LNCAP (cell line): ENCODE measurements at regions not wholly inside any gene's neighbourhood (a gene's known extent, or its start where the extent isn't known, plus 50 kb on each side); places are given as distances from the start of the nearest gene placed in this dataset.

Experiments
- TF ChIP-seq, protein P1 (sequence below): fragments of 450-650 bp; IDR thresholded peaks from 2 replicates; pipeline ENCODE4 v1.5.1; 2017; ENCODE audit warnings: mild to moderate bottlenecking

DNA sequence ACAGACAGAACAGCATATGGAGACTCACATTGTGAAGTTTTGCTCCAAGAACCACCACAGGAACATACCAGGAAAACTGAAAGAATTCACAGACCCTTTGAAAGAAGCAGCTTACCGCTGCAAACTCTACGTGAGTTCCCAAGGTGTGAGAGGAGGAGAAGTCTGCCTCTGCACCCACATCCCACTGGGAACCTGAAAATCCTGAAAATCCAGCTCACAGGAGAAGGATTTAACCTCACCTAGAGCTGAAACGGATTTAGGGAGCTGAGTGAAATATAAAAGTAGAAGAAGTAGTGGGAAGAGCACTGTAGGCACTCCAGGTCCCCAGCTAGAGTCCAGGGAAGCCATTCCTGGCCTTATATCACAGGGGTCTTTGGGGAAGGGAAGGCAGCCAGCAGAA is 80.0 kb downstream of the FHIP1A start:
- TF ChIP-seq, protein P1, sequence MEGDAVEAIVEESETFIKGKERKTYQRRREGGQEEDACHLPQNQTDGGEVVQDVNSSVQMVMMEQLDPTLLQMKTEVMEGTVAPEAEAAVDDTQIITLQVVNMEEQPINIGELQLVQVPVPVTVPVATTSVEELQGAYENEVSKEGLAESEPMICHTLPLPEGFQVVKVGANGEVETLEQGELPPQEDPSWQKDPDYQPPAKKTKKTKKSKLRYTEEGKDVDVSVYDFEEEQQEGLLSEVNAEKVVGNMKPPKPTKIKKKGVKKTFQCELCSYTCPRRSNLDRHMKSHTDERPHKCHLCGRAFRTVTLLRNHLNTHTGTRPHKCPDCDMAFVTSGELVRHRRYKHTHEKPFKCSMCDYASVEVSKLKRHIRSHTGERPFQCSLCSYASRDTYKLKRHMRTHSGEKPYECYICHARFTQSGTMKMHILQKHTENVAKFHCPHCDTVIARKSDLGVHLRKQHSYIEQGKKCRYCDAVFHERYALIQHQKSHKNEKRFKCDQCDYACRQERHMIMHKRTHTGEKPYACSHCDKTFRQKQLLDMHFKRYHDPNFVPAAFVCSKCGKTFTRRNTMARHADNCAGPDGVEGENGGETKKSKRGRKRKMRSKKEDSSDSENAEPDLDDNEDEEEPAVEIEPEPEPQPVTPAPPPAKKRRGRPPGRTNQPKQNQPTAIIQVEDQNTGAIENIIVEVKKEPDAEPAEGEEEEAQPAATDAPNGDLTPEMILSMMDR = no peak

DNA sequence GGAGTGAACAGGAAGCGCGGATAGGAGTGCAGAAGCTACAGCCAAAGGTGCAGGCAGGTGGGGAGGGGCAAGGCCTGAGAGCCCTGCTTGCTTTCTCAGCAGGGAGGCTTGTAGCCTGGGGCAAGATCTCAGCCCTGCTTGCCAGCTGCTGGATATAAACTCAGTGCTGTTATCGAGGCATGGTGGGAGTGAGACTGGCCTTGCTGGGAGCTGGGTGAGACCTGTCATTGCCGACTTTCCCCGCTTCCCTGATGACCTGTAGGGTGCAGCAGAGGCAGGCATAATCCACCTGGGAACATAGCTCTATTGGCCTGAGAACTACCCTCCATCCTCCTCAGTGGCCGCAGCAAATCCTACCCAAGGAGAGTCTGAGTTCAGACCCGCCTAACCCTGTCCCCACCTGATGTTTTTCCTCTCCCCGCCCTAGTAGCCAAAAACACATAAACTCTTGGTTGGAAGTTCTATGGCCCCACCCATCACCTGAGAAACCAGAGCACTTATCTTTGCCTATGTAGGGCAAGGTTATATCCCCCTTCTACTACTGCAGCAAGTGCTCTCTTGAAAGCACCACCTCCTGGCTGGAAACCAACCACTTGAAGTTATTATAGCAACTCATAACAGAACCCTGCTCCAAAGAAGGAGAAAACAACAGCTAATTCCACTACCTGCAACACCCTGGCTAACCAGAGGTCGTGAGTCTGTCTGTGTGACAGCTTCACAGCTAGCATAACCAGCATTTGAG is 80.7 kb downstream of the FHIP1A start:
- TF ChIP-seq, protein P1 = peak; percentile 47; the same call in 1 of the 2 replicates

DNA sequence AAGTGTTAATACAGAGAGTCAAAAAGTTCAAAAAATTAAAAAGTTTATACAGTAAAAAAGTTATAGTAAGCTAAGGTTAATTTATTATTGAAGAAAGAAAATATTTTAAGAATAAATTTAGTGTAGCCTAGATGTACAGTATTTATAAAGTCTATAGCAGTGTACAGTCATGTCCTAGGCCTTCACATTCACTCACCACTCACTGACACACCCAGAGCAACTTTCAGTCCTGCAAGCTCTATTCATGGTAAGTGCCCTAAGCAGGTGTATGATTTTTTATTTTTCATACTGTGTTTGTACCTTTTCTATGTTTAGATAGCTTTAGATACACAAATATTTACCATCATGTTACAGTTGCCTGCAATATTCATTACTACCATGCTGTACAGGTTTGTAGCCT is 108.9 kb downstream of the FHIP1A start:
- TF ChIP-seq, protein P1 = no peak

DNA sequence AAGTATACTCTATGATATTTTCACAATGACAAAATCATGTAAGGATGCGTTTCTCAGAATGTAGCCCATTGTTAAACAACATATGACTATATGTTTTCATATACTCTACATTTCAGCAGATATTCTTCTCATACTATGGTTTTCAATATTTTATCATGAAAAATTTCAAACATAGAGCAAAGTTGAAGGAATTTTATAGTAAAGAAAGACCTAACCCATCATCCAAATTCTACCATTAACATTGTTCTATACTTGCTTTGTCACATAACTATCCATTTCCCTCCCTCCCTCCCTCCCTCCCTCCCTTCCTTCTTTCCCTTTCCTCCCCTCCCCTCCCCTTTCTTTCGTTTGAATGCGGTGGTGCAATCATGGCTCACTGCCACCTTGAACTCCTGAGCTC is 109.4 kb downstream of the FHIP1A start:
- TF ChIP-seq, protein P1 = no peak

DNA sequence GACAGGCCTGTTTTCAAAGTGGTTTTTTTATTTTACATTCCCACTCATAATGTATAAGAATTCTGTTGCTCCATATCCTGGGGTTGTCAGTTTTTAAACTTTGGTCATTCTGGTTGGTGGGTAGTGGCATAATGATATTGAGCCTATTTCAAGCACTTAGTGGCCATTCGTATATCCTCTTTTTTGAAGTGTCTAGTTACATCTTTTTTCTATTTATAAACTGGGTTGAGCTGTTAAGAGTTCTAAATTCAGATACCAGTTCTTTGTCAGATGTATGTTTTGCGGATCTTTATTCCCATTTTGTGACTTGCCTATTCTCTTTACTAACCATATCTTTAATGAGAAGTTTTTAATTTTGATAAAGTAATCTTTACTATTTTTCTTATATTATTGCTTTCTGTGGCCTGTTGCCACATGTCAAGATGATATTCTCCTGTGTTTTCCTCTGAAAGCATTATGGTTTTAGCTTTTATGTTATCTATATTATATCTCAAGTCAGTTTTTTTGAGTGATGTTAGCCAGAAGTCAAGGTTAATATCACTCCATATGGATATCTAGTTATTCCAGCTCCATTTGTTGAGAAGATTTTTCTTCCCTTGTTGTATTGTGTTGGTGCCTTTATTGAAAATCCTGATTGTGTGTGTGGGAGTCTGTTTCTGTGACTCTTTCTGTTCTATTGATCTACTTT is 110.9 kb downstream of the FHIP1A start:
- TF ChIP-seq, protein P1 = no peak

DNA sequence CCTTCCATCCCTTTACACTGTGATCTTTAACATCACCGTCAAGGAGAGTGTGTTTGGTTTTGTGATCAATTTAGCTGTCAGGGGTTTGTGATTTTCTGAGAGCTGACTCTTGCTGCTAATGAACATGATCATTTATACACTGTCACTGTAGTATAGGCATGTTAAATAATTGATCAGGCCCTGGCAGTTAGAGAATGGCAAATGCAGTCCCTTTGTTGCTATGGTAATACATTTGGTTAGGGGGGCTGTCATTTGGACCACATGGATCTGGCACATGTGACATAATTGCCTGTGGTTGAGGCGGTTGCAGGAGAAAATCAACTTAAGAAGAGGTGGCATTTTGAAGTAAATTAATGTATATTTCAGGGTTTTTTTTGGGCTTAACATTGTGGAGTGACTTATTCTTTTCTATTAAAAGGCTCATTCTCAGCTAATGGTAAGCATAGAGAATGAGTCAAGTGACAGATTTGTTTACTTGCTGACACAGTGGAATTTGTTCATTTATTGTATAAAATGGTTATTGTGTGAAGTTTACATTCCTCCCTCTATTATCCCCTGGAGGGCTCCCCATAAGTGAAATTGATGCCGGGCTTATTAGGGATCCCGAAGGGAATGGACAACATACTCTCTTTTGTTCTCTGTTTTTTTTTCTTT is 114.0 kb downstream of the FHIP1A start:
- TF ChIP-seq, protein P1 = no peak

DNA sequence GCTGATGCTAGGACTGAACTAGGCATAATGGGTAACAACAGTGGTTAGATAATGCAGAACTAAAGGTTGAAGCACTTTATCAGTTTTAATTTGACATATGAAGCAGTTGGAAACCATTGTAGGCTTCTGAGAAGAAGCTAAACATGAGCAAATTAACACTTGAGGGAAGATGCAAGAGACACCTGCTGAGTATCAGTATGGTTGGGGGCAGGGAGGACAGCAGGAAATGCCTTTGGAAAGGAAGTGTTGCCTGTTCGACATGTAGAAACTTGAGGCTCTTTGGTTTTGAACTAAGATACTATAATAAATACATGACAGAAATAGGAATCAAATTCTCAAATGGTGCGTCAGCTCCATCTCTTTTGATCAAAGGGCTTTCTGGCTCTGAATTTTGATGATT is 115.6 kb downstream of the FHIP1A start:
- TF ChIP-seq, protein P1 = no peak
